ENCODE measurements at regions not wholly inside any gene's neighbourhood (a gene's known extent, or its start where the extent isn't known, plus 50 kb on each side); places are given as distances from the start of the nearest gene placed in this dataset.
"Not testable (repeated sequence)": the region's sequence is repeated elsewhere in the genome, so short reads cannot be mapped to it uniquely, and the experiment has no call there.

DNA sequence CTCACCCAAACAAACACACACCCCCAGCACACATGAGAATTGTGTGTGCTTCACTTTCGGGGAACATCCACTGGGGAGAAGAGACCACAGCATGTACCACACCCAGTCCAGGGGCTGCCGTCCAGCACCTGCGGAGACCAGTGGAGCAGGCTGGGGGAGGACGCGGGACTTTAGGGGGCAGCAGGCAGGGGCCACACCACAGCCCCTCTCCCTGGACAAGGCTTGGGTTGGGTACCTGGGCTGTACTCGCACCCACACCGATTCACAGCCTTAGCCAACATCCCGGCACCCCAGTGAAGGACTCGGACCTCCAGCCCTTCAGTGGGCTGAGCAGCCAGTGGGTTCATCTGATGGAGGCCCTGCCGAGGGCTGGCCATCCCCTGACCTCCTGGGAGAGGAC lies 63.3 kb downstream of the RBFOX3 start (continued):
- TF ChIP-seq GRHL2 (CRISPR knock-in tag; IDR thresholded peaks at IDR 0.05; ENCODE audit: insufficient replicate concordance, severe bottlenecking), result no peak
- TF ChIP-seq HMGA2 (CRISPR knock-in tag; IDR thresholded peaks at IDR 0.05), result no peak
- TF ChIP-seq, protein P1, sequence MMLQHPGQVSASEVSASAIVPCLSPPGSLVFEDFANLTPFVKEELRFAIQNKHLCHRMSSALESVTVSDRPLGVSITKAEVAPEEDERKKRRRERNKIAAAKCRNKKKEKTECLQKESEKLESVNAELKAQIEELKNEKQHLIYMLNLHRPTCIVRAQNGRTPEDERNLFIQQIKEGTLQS (CRISPR knock-in tag; conservative IDR thresholded peaks at IDR 0.05), result no peak
- TF ChIP-seq, protein P2, sequence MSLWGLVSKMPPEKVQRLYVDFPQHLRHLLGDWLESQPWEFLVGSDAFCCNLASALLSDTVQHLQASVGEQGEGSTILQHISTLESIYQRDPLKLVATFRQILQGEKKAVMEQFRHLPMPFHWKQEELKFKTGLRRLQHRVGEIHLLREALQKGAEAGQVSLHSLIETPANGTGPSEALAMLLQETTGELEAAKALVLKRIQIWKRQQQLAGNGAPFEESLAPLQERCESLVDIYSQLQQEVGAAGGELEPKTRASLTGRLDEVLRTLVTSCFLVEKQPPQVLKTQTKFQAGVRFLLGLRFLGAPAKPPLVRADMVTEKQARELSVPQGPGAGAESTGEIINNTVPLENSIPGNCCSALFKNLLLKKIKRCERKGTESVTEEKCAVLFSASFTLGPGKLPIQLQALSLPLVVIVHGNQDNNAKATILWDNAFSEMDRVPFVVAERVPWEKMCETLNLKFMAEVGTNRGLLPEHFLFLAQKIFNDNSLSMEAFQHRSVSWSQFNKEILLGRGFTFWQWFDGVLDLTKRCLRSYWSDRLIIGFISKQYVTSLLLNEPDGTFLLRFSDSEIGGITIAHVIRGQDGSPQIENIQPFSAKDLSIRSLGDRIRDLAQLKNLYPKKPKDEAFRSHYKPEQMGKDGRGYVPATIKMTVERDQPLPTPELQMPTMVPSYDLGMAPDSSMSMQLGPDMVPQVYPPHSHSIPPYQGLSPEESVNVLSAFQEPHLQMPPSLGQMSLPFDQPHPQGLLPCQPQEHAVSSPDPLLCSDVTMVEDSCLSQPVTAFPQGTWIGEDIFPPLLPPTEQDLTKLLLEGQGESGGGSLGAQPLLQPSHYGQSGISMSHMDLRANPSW (CRISPR knock-in tag; conservative IDR thresholded peaks at IDR 0.05; ENCODE audit: low read depth), result no peak

DNA sequence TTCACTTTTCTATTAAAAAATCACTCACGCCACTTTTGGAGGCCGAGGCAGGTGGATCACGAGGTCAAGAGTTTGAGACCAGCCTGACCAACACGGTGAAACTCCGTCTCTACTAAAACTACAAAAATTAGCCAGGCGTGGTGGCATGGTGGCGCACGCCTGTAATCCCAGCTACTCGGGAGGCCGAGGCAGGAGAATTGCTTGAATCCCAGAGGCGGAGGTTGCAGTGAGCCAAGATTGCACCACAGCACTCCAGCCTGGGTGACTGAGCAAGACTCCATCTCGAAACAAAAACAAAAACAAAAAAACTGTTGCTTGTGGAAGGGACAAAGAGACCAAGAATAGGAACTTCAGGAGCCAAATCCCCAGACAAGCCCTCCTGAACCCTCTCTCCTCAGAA lies 63.7 kb downstream of the RBFOX3 start:
- DNase-seq (ENCODE audit: low spot score); ATAC-seq; H3K36me3 Mint-ChIP-seq; H3K4me3 Mint-ChIP-seq; H3K27ac Mint-ChIP-seq; POLR2A ChIA-PET; H3K9me3 Mint-ChIP-seq; H3K27me3 Mint-ChIP-seq (ENCODE audit: low read depth): not testable (repeated sequence)
- CTCF ChIA-PET, result interaction anchor here (0.6 kb wide), 2 partner anchors 34 to 834 kb away, joined by 3 to 4 read pairs; no protein-coding TSS in a partner anchor
- H3K4me1 Mint-ChIP-seq, result peaks cover 12% of the 10 kb centered on the region

DNA sequence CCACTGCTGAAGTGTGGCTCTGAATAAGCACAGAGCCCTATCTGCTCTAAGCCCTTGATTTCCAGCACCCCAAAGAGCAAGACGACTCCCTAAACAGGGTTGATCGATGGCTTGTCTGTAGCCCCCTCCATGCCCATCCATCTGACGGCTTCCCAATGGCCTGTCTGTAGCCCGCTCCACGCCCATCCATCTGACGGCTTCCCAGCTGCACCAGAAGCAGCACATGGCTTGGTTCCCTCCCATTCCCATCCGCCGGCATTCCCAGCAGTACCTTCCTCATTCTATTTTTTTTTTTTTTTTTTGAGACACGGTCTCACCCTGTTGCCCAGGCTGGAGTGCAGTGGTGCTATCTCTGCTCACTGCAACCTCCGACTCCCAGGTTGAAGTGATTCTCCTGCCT lies 64.5 kb downstream of the RBFOX3 start:
- H3K27ac Mint-ChIP-seq, result no peak overlapping the region
- H3K27me3 Mint-ChIP-seq (ENCODE audit: low read depth), result no peaks in the 10 kb centered on the region
- ChIA-PET POLR2A (no interaction called here), CTCF (interaction anchor here (0.6 to 1.4 kb wide), 3 partner anchors 19 to 833 kb away, joined by 3 to 4 read pairs (median 3); no protein-coding TSS in a partner anchor)
- ATAC-seq (no peak), DNase-seq (ENCODE audit: low spot score) (no peak)
- peaks cover 12% of the 10 kb centered on the region for H3K4me1 Mint-ChIP-seq
- H3K4me3 Mint-ChIP-seq, result no peak overlapping the region
- no peaks in the 10 kb centered on the region for H3K36me3 Mint-ChIP-seq
- H3K9me3 Mint-ChIP-seq, result peaks cover 3% of the 10 kb centered on the region; the same call in 1 of the 2 replicates
- TF ChIP-seq FOXK1 (CRISPR knock-in tag; IDR thresholded peaks at IDR 0.05) (no peak), ZNF317 (CRISPR knock-in tag; IDR thresholded peaks at IDR 0.05; ENCODE audit: borderline replicate concordance, low read depth) (no peak), ETV6 (CRISPR knock-in tag; IDR thresholded peaks at IDR 0.05) (no peak), SP1 (CRISPR knock-in tag; conservative IDR thresholded peaks at IDR 0.05) (no peak), GRHL2 (CRISPR knock-in tag; IDR thresholded peaks at IDR 0.05; ENCODE audit: insufficient replicate concordance, severe bottlenecking) (no peak), SMAD4 (CRISPR knock-in tag; IDR thresholded peaks at IDR 0.05) (no peak), ZNF232 (CRISPR knock-in tag; IDR thresholded peaks at IDR 0.05) (no peak), SOX15 (CRISPR knock-in tag; IDR thresholded peaks at IDR 0.05) (no peak)
- TF ChIP-seq, protein P3, sequence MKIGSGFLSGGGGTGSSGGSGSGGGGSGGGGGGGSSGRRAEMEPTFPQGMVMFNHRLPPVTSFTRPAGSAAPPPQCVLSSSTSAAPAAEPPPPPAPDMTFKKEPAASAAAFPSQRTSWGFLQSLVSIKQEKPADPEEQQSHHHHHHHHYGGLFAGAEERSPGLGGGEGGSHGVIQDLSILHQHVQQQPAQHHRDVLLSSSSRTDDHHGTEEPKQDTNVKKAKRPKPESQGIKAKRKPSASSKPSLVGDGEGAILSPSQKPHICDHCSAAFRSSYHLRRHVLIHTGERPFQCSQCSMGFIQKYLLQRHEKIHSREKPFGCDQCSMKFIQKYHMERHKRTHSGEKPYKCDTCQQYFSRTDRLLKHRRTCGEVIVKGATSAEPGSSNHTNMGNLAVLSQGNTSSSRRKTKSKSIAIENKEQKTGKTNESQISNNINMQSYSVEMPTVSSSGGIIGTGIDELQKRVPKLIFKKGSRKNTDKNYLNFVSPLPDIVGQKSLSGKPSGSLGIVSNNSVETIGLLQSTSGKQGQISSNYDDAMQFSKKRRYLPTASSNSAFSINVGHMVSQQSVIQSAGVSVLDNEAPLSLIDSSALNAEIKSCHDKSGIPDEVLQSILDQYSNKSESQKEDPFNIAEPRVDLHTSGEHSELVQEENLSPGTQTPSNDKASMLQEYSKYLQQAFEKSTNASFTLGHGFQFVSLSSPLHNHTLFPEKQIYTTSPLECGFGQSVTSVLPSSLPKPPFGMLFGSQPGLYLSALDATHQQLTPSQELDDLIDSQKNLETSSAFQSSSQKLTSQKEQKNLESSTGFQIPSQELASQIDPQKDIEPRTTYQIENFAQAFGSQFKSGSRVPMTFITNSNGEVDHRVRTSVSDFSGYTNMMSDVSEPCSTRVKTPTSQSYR (CRISPR knock-in tag; IDR thresholded peaks at IDR 0.05), result no peak
- TF ChIP-seq, protein P4, sequence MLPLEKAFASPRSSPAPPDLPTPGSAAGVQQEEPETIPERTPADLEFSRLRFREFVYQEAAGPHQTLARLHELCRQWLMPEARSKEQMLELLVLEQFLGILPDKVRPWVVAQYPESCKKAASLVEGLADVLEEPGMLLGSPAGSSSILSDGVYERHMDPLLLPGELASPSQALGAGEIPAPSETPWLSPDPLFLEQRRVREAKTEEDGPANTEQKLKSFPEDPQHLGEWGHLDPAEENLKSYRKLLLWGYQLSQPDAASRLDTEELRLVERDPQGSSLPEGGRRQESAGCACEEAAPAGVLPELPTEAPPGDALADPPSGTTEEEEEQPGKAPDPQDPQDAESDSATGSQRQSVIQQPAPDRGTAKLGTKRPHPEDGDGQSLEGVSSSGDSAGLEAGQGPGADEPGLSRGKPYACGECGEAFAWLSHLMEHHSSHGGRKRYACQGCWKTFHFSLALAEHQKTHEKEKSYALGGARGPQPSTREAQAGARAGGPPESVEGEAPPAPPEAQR (CRISPR knock-in tag; IDR thresholded peaks at IDR 0.05), result no peak
- TF ChIP-seq, protein P5, sequence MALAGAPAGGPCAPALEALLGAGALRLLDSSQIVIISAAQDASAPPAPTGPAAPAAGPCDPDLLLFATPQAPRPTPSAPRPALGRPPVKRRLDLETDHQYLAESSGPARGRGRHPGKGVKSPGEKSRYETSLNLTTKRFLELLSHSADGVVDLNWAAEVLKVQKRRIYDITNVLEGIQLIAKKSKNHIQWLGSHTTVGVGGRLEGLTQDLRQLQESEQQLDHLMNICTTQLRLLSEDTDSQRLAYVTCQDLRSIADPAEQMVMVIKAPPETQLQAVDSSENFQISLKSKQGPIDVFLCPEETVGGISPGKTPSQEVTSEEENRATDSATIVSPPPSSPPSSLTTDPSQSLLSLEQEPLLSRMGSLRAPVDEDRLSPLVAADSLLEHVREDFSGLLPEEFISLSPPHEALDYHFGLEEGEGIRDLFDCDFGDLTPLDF (CRISPR knock-in tag; IDR thresholded peaks at IDR 0.05), result no peak
- TF ChIP-seq, protein P6, sequence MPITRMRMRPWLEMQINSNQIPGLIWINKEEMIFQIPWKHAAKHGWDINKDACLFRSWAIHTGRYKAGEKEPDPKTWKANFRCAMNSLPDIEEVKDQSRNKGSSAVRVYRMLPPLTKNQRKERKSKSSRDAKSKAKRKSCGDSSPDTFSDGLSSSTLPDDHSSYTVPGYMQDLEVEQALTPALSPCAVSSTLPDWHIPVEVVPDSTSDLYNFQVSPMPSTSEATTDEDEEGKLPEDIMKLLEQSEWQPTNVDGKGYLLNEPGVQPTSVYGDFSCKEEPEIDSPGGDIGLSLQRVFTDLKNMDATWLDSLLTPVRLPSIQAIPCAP (CRISPR knock-in tag; IDR thresholded peaks at IDR 0.05), result no peak
- TF ChIP-seq, protein P7, sequence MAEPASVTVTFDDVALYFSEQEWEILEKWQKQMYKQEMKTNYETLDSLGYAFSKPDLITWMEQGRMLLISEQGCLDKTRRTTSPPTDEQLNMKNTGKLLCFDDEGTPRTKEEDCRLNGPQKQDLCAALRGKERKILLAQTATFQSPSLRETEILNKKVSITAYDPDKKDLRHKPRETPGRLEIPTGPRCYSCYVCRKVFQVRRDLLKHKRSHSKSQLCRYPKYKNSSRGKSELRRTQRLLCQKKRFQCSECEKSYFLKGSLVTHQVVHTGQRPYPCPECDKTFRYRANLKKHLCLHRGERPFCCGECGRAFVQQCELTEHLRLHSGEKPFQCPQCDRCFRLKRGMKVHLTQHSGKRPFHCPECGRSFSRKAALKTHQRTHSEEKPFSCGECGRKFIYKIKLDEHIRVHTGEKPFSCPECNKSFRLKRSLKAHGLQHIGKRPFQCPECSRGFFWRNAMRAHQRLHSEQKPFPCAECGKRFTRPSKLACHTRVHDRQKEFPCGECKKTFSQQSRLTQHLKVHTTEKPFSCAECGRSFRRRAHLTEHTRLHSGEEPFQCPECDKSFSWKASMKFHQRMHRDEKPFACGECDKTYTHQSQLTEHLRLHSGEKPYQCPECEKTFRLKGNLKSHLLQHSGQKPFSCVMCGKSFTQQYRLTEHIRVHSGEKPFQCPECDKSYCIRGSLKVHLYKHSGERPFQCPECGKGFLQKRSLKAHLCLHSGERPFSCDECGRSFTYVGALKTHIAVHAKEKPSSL (CRISPR knock-in tag; conservative IDR thresholded peaks at IDR 0.05), result no peak
- TF ChIP-seq, protein P1 (CRISPR knock-in tag; conservative IDR thresholded peaks at IDR 0.05), result no peak
- TF ChIP-seq, protein P8, sequence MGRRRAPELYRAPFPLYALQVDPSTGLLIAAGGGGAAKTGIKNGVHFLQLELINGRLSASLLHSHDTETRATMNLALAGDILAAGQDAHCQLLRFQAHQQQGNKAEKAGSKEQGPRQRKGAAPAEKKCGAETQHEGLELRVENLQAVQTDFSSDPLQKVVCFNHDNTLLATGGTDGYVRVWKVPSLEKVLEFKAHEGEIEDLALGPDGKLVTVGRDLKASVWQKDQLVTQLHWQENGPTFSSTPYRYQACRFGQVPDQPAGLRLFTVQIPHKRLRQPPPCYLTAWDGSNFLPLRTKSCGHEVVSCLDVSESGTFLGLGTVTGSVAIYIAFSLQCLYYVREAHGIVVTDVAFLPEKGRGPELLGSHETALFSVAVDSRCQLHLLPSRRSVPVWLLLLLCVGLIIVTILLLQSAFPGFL (CRISPR knock-in tag; IDR thresholded peaks at IDR 0.05; ENCODE audit: borderline replicate concordance), result no peak

Data from WTC11 (cell line).